ENCODE measurements at regions not wholly inside any gene's neighbourhood (a gene's known extent, or its start where the extent isn't known, plus 50 kb on each side); places are given as distances from the start of the nearest gene placed in this dataset.

- TF ChIP-seq ZFX (IDR thresholded peaks at IDR 0.05; ENCODE audit: borderline replicate concordance): no peak
- no peak for TF ChIP-seq CTCF (IDR thresholded peaks at IDR 0.05)
Observed at GRCh38 chr14:82449926-82450468, 916.3 kb upstream of the SEL1L start.

GRCh38 chr14:82451675-82452074, 918.0 kb upstream of the SEL1L start:
- H3K27ac ChIP-seq: peak overlapping the region; percentile 55
- TF ChIP-seq CTCF (IDR thresholded peaks at IDR 0.05) (no peak), ZFX (IDR thresholded peaks at IDR 0.05; ENCODE audit: borderline replicate concordance) (no peak)

More at GRCh38 chr14:82449926-82450468, 916.3 kb upstream of the SEL1L start:
- no peak overlapping the region for H3K27ac ChIP-seq

DNA sequence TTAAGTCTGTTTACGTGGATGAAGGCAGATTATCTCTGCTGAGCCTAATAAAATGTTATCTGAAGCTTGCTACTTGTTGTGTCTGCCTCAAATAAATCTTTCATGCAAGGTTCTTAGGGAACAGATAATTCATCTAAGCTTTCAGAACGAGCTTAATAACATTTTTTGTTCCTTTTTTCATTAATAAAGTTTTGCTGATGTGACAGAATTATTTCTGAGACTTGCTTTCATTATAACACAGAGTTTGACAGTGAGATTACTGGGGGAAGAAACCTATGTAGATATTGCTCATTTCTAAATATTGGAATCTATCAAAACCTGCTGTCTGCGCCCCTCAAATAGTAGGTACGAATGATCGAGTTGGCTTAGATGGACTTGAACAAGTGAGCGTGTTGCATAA, 948.7 kb upstream of the SEL1L start:
- TF ChIP-seq CTCF (IDR thresholded peaks at IDR 0.05): no peak
- no peak for TF ChIP-seq ZFX (IDR thresholded peaks at IDR 0.05; ENCODE audit: borderline replicate concordance)
- H3K27ac ChIP-seq: no peak overlapping the region

- H3K27ac ChIP-seq: no peak overlapping the region
- TF ChIP-seq ZFX (IDR thresholded peaks at IDR 0.05; ENCODE audit: borderline replicate concordance): no peak
- TF ChIP-seq CTCF (IDR thresholded peaks at IDR 0.05): no peak
Observed at GRCh38 chr14:82488473-82488872, 954.8 kb upstream of the SEL1L start.

- no peak for TF ChIP-seq ZFX (IDR thresholded peaks at IDR 0.05; ENCODE audit: borderline replicate concordance)
- TF ChIP-seq CTCF (IDR thresholded peaks at IDR 0.05): no peak
- no peak overlapping the region for H3K27ac ChIP-seq
Observed at GRCh38 chr14:82490397-82490796, 956.7 kb upstream of the SEL1L start.

- TF ChIP-seq ZFX (IDR thresholded peaks at IDR 0.05; ENCODE audit: borderline replicate concordance): no peak
- TF ChIP-seq CTCF (IDR thresholded peaks at IDR 0.05): no peak
Observed at GRCh38 chr14:82492157-82492556, 958.5 kb upstream of the SEL1L start.

DNA sequence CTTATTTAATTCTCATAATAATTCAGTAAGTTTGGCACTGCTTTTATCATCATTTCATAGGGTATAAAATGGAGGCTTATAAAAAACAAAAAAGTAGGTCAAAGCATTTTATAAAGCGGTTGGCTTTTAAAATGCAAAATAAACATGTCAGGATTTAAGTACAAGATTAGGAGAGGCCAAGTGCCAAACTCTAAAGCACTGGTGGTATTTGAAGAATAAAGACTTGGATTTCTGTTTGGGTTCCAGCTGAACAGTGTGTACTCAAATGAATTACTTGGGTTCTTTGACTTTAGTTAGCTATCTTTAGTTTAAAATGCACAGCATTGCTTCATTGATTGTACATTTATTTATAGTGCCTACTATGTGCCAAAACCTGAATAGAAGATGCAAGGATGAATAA, 966.6 kb upstream of the SEL1L start:
- no peak for TF ChIP-seq CTCF (IDR thresholded peaks at IDR 0.05)
- H3K27ac ChIP-seq: no peak overlapping the region

More at GRCh38 chr14:82492157-82492556, 958.5 kb upstream of the SEL1L start:
- no peak overlapping the region for H3K27ac ChIP-seq

All from 22Rv1 (cell line).